ENCODE measurements at regions not wholly inside any gene's neighbourhood (a gene's known extent, or its start where the extent isn't known, plus 50 kb on each side); places are given as distances from the start of the nearest gene placed in this dataset.
"Not testable (repeated sequence)": the region's sequence is repeated elsewhere in the genome, so short reads cannot be mapped to it uniquely, and the experiment has no call there.

- no peak for DNase-seq
Measured at GRCh38 chr6:97925504-97925903, 642.5 kb upstream of the MMS22L start.

DNA sequence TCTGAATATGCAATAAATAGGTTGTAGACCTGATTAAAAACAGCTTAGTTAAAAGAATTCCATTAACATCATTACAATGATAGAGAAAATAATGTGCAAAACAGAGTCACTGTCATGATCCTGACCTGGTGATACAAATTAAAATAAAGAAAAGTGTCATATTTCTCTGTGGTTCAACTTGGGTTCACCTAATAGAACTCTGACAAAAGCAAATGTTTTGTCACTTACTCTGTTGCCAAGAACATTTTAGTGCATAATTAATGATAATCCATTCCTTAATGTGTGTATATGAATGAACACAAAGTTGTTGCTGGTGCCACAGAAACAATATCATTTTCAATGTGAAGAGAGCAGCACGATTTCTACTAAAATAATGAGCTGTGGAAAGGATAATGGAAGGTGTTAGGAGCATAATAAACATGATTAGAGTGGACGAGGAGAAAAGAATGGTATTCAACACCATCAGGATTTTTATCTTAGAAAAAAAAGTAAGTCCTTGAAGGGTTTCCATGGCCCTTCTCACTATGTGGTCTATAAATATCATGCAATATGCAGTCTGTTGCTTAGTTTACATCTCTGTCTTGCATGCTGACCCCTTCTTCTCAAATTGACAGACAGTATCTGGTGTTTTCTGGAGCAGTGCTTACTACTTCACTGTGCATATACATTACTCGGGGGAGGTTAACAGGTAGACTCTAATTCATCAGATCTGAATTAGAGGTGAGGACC is 656.6 kb upstream of the MMS22L start:
- DNase-seq, result no peak

GRCh38 chr6:97947841-97948240 is 664.8 kb upstream of the MMS22L start:
- DNase-seq, result no peak

DNA sequence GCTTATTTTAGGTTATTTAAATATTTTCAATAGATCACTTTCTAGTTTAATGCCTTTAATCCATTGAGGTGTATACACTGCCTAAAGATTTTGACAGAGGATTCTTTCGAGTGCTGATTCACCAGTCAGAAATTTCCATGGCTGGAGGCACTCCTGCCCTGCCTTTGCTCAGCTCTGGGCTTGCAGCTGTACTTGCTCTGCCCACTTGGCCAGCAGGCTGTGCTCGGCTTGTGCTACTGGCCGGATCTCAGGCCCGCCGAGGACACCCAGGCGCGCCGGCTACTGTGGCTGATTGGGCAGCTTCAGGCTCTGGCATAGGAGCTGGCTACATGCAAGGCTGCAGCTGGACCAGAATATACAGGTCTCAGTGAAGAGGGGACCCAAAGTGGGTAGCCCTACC is 675.1 kb upstream of the MMS22L start:
- DNase-seq, result no peak

- DNase-seq, result no peak
Measured at GRCh38 chr6:97963193-97963592, 680.2 kb upstream of the MMS22L start.

DNA sequence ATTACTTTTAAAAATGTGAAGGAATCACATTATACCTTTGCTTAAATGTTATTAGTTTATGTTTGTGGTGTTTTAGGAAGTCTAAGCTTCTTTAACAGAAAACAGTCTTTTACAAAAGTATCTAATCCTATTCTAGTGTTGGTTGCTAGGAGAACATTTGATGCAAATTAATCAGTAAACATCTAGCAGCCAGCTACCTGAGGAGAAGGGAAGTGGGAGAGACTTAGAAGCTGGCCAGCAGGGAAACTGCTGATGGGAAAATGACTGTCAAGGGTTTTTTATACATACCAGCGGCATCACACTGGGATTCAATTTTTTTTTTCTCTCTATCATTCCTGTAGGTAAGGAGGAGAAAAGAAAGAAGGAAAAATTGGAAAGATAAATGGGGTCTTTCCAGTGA is 686.0 kb upstream of the MMS22L start:
- DNase-seq, result no peak

- no peak for DNase-seq
Measured at GRCh38 chr6:97977084-97977483, 694.1 kb upstream of the MMS22L start.

DNA sequence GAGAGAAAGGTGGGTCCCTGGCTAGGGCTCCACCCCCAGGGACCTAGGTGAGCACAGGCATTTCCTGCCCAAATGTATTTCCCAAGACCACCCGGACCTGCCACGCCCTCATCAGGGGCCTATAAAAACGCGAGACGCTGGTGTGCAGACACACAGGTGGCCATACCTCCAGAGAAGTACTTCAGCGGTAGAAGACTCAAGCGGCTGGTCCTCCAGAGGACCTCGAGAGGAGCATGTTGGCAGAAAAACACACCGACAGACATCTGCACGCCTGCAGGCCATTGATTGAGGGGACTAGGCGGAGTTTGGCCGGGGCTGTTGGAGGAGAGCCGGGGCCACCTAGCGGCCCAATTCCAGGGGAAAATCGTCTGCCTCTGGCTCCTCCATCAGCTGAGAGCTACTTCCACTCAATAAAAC is 695.8 kb upstream of the MMS22L start:
- peak; percentile 3 for DNase-seq

GRCh38 chr6:97979285-97979684 is 696.3 kb upstream of the MMS22L start:
- not testable (repeated sequence) for DNase-seq

GRCh38 chr6:97989451-97989850 is 706.4 kb upstream of the MMS22L start:
- DNase-seq, result no peak

- no peak for DNase-seq
Measured at GRCh38 chr6:97995158-97995557, 712.1 kb upstream of the MMS22L start.

GRCh38 chr6:98002678-98003077 is 719.7 kb upstream of the MMS22L start:
- no peak for DNase-seq

DNA sequence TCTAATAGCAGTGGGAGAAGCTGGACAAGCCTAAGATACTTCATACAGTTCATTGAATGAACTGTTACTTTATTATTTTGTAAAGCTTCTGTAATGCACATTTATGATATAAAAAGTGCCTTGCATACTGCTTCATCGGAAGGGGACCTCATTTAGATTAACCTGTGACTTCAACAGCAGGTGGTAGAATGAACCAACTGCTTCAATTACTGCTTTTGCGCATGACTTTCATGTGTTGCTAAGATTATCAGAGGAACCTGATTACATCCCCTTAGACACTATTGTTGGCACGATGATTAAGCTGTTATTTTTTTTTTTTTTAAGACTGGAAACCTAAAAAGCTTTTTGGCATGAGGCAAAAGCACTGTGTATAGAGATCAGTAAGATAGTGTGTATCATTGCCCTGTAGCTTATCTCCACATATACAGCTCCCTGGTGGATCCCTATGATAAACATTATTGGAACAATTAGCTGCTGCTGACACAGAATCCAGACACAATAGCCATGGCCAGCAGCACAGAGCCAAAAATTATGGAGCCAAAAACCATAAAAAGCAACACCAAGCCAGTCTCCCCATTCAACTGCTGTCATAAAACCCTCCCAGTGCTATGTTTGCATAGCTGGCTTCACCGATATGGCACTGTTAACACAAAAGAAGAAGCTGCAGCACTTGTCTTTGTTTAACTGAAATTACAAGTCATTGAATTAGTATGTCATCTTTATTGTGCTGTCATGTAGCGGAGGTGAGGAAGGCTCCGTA is 731.6 kb upstream of the MMS22L start:
- DNase-seq, result no peak

DNA sequence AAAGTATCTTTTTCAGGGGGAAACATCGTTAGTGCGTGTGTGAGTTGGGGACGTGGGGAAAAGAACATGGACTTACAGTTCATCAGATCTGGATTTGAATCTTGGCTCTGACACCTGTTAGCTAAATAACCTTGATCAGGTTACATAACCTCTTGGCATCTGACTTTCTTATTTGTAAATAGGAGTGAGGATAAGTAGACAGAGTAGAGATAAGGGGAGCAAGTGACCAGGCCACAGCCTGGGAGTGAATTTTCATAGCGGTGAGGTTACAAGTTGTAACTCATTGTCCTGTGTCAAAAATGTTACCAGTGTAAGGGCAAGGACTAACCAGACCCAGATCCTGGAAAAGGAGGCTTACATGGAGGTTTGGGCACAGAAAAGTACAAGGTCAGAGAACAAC is 733.5 kb upstream of the MMS22L start:
- DNase-seq, result no peak

DNA sequence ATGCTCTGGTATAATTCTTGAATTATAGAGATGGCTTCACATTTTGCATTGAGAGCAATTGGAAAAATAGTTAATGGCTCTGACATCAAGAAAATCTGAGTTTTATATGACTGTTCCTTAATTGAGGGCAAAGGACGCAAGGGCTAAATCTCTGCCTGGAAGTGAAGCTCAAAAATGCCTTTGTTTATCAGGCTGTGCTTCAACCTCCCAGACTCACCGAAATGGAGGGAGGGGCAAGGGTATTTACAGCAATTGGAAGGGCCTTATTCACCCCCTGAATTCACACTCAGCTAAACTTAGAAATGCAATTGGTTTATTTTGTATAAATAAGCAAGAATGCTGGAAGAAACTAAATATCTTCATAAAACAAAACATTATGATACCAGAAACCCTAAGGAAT is 737.2 kb upstream of the MMS22L start:
- no peak for DNase-seq

- no peak for DNase-seq
Measured at GRCh38 chr6:98024359-98024758, 741.3 kb upstream of the MMS22L start.

DNA sequence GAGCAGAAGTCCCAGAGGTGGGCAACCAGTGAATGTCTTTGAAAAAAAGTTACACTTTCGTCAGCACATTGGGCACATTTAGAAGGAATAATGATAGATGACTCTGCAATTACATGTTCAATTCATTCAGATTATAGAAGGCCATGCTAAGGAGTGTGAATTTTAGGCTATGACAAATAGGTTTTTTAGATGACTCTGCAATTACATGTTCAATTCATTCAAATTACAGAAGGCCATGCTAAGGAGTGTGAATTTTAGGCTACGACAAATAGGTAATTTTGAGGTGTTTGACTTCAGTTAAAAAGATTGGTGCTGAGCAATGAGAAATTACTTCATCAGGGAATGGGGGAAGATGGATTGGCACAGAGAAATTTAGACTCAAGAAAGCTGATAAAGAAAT is 744.9 kb upstream of the MMS22L start:
- DNase-seq, result no peak

GRCh38 chr6:98033617-98034016 is 750.6 kb upstream of the MMS22L start:
- DNase-seq, result no peak

GRCh38 chr6:98036344-98036923 is 753.4 kb upstream of the MMS22L start:
- no peak for DNase-seq

DNA sequence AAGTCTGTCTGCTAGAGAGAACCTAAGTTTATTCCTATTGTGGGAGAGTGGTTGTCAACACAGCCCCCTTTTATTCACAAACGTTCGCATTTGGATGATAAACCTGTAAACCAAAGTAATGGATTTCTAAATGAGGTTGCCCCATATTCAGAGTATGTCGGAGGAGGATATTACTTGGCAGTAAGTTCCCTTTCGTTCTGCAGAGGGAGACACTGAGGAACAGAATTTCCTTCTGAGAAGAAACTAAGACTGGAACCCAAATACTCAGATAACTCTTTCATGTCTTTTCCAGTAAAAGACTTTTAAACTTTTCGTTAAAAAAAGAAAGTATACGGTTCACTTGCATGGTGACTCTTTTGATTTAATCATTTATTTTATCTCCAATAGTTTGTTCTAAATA is 754.6 kb upstream of the MMS22L start:
- DNase-seq, result no peak

- DNase-seq, result no peak
Measured at GRCh38 chr6:98039443-98039842, 756.4 kb upstream of the MMS22L start.

DNA sequence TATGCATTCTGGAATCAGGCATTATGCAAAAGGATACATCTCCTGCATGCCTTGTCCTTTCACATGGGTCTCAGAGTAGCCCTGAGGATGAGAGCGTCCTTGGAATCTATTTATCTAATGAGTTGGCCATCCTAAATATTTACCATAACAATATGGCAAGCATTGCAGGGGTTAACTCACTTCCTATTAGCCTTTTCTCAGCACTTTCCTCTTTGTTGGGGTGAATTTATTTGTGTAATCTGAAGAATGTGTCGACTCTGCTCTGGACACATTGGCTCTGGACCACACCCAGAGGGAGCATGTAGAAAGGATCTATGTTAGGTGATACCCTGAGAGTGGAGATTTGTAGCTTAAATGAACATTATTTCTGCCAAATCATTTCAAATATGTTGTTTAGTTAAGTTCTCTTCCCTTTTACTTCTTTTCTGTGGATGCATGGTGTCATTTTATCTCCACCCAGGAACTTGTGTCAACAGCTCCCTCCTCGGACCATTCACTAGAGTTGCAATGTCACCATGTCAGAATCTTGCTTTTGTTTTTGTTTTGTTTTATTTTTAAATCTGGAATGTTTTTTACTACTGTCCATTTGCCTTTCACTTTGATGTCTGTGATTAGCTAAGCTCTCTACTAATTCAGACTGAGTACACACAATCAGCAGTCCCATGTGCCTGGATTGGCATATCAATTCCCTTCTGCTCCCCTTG is 757.0 kb upstream of the MMS22L start:
- no peak for DNase-seq

DNA sequence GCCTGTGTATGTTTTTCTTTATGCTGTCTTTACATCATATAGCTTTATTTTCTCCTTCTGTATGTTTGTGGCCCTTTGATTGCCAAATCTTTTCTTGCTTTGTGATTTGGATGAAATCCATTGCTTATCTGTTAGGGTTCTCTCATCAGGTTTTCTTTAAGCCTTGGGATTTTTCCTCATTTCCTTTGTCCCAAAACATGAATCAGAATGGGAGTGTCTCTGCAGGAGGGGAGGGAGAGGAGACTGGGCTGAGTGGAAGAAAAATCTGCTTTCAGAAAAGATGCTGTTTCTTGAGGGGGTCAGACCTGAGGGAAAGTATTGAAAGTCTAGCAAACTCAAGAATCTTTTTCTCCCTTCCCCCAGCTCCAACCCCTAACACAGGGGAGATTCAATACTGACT is 758.0 kb upstream of the MMS22L start:
- DNase-seq, result no peak

- DNase-seq, result no peak
Measured at GRCh38 chr6:98041921-98042320, 758.9 kb upstream of the MMS22L start.
